ENCODE measurements at regions not wholly inside any gene's neighbourhood (a gene's known extent, or its start where the extent isn't known, plus 50 kb on each side); places are given as distances from the start of the nearest gene placed in this dataset.

- TF ChIP-seq POLR2A (IDR thresholded peaks at IDR 0.05; ENCODE audit: low read depth) (no peak), CTCF (IDR thresholded peaks at IDR 0.05) (no peak)
Measured at GRCh38 chr16:25413975-25414374, 156.3 kb upstream of the ZKSCAN2 start.
